DOHH2 (cell line): ENCODE measurements at regions not wholly inside any gene's neighbourhood (a gene's known extent, or its start where the extent isn't known, plus 50 kb on each side); places are given as distances from the start of the nearest gene placed in this dataset.

ENCODE experiments used
- H3F3A ChIP-seq: fragments of 200-600 bp; sonication (generic), shearing (Covaris generic); 2 replicates; pipeline ENCODE4 v1.6.0; 2016; ENCODE audit warnings: antibody characterized with exemption, mild to moderate bottlenecking; ENCODE audit not compliant: control insufficient read depth, insufficient read depth
- H3K27ac ChIP-seq: fragments of 200-600 bp; sonication (generic); 2 replicates; pipeline ENCODE4 v1.5.1; 2014; ENCODE audit warnings: low read depth, mild to moderate bottlenecking, low read length, moderate library complexity
- H3K27me3 ChIP-seq: fragments of 200-600 bp; sonication (generic); 2 replicates; pipeline ENCODE4 v1.6.1; 2014; ENCODE audit warnings: mild to moderate bottlenecking, low read length, mixed read lengths; ENCODE audit not compliant: control insufficient read depth
- H3K36me3 ChIP-seq: fragments of 200-600 bp; sonication (generic); 2 replicates; pipeline ENCODE4 v1.6.1; 2014; ENCODE audit warnings: mild to moderate bottlenecking, low read length, moderate library complexity, mixed read lengths; ENCODE audit not compliant: control insufficient read depth
- H3K4me1 ChIP-seq: fragments of 200-600 bp; sonication (generic); 2 replicates; pipeline ENCODE4 v1.6.1; 2014; ENCODE audit warnings: mild to moderate bottlenecking, low read length, mixed read lengths; ENCODE audit not compliant: control insufficient read depth
- H3K4me2 ChIP-seq: fragments of 200-600 bp; sonication (generic); 2 replicates; pipeline ENCODE4 v1.6.0; 2014; ENCODE audit warnings: mild to moderate bottlenecking, low read length, moderate library complexity
- H3K4me3 ChIP-seq: fragments of 200-600 bp; sonication (generic); 2 replicates; pipeline ENCODE4 v1.5.1; 2014; ENCODE audit warnings: mild to moderate bottlenecking, low read length, mixed read lengths
- H3K79me2 ChIP-seq: fragments of 200-600 bp; sonication (generic); 2 replicates; pipeline ENCODE4 v1.6.1; 2014; ENCODE audit warnings: mild to moderate bottlenecking, low read length, mixed read lengths; ENCODE audit not compliant: control insufficient read depth
- H3K9me2 ChIP-seq: fragments of 200-600 bp; sonication (generic); replicated peaks from 2 replicates; pipeline ENCODE4 v1.6.1; 2014; ENCODE audit warnings: mild to moderate bottlenecking, low read length, mixed read lengths; ENCODE audit not compliant: control insufficient read depth
- H3K9me3 ChIP-seq: fragments of 200-600 bp; sonication (generic); 2 replicates; pipeline ENCODE4 v1.6.1; 2014; ENCODE audit warnings: antibody characterized with exemption, low read length, mixed read lengths; ENCODE audit not compliant: control insufficient read depth, insufficient read depth
- H4K20me1 ChIP-seq: fragments of 200-600 bp; sonication (generic); 2 replicates; pipeline ENCODE4 v1.6.0; 2014; ENCODE audit warnings: low read depth, mild to moderate bottlenecking, antibody characterized with exemption, low read length, moderate library complexity; ENCODE audit not compliant: control insufficient read depth, insufficient read depth
- EZH2phosphoT487 ChIP-seq: fragments of 200-600 bp; sonication (generic); IDR thresholded peaks from 2 replicates; pipeline ENCODE4 v1.6.1; 2017; ENCODE audit warnings: borderline replicate concordance, mild to moderate bottlenecking, antibody characterized with exemption, low read length, moderate library complexity, mixed read lengths
- TF ChIP-seq, protein P1 (sequence below): fragments of 200-600 bp; sonication (generic); IDR thresholded peaks from one replicate; pipeline ENCODE4 v1.5.1; 2014; ENCODE audit warnings: antibody characterized with exemption, mild to moderate bottlenecking, low read depth, low read length; ENCODE audit not compliant: poor library complexity, severe bottlenecking

DNA sequence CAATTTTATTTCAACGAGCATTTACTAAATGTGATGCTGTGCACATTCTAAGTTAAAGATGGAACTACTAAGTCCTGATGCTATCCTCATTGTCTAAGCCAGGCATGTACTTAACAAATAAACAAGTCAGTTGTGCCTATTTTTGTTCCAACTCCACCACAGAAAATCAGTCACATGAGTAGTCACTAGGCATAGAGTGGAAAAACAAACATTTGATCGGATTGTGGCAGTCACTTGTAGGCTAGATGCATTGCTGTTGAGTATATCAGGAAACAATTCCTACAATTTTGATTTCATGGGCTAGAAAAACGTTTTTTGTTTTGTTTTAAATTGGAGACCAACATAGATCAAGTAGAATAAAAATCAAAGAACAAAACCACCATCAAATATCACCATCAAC, 177.6 kb upstream of the SLC25A13 start:
- Histone ChIP-seq H3K9me3 (no peaks in the 10 kb centered on the region), H3F3A (no peaks in the 10 kb centered on the region), H3K27ac (no peak overlapping the region), H3K4me3 (no peak overlapping the region), H3K4me1 (no peaks in the 10 kb centered on the region), H3K36me3 (no peaks in the 10 kb centered on the region), H3K27me3 (no peaks in the 10 kb centered on the region), H3K79me2 (no peaks in the 10 kb centered on the region), H3K9me2 (no peaks in the 10 kb centered on the region), H4K20me1 (no peaks in the 10 kb centered on the region), H3K4me2 (no peak overlapping the region)
- TF ChIP-seq, protein P1, sequence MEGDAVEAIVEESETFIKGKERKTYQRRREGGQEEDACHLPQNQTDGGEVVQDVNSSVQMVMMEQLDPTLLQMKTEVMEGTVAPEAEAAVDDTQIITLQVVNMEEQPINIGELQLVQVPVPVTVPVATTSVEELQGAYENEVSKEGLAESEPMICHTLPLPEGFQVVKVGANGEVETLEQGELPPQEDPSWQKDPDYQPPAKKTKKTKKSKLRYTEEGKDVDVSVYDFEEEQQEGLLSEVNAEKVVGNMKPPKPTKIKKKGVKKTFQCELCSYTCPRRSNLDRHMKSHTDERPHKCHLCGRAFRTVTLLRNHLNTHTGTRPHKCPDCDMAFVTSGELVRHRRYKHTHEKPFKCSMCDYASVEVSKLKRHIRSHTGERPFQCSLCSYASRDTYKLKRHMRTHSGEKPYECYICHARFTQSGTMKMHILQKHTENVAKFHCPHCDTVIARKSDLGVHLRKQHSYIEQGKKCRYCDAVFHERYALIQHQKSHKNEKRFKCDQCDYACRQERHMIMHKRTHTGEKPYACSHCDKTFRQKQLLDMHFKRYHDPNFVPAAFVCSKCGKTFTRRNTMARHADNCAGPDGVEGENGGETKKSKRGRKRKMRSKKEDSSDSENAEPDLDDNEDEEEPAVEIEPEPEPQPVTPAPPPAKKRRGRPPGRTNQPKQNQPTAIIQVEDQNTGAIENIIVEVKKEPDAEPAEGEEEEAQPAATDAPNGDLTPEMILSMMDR, result no peak
- no peak for TF ChIP-seq EZH2phosphoT487

DNA sequence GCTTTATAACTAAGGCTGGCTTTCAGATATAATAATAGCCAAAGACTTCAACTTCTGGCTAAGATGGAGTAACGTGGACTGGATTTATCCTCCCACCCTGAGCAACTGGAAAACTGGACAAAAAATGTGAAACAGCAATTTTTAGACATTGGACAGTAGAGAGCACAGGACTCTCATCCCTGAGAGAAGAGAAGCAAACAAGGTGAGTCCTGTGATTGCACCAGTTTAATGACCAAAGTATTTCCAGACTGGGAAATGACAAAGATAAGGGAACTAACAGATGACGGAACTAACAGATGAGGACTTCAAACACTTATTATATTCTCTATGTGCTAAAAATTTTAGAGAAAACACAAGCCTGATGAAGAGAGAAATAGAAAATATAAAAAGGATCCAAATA, 175.7 kb upstream of the SLC25A13 start:
- no peaks in the 10 kb centered on the region for H4K20me1 ChIP-seq
- H3K36me3 ChIP-seq, result no peaks in the 10 kb centered on the region
- no peaks in the 10 kb centered on the region for H3K27me3 ChIP-seq
- H3K79me2 ChIP-seq, result no peaks in the 10 kb centered on the region
- H3K4me2 ChIP-seq, result no peak overlapping the region
- no peaks in the 10 kb centered on the region for H3K9me2 ChIP-seq
- no peaks in the 10 kb centered on the region for H3K9me3 ChIP-seq
- no peak overlapping the region for H3K4me3 ChIP-seq
- H3K4me1 ChIP-seq, result no peaks in the 10 kb centered on the region
- TF ChIP-seq EZH2phosphoT487, result no peak
- TF ChIP-seq, protein P1, result no peak
- H3F3A ChIP-seq, result no peaks in the 10 kb centered on the region
- no peak overlapping the region for H3K27ac ChIP-seq

DNA sequence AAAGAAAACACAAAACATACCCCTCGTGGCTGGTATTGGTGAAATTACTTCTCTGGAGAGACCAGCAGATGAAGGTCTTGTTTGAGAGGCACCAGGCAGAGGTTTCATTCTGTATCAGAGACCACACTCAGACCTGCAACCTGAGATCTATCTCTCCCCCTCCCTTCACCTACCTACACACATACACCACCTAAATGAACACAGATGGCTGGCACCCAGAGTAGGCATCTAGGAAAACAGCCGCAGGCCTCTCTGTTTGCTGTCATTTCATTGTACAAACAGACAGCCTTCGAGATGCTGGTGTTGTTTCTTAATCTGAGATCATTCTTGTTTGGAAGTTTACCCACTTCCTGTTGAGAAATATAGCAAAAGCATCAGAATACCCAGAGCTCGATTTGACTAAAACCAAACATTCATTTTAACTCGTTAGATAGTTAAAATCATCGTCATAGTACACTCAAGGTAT, 173.9 kb upstream of the SLC25A13 start:
- no peak overlapping the region for H3K4me2 ChIP-seq

More for the DNA sequence above, 173.9 kb upstream of the SLC25A13 start:
- Histone ChIP-seq H3K36me3 (no peaks in the 10 kb centered on the region), H3K27me3 (no peaks in the 10 kb centered on the region), H3K79me2 (no peaks in the 10 kb centered on the region), H3F3A (no peaks in the 10 kb centered on the region), H3K27ac (no peak overlapping the region), H4K20me1 (no peaks in the 10 kb centered on the region), H3K4me1 (no peaks in the 10 kb centered on the region), H3K9me3 (no peaks in the 10 kb centered on the region), H3K4me3 (no peak overlapping the region), H3K9me2 (no peaks in the 10 kb centered on the region)
- TF ChIP-seq, protein P1, result no peak
- no peak for TF ChIP-seq EZH2phosphoT487
